ENCODE measurements at regions not wholly inside any gene's neighbourhood (a gene's known extent, or its start where the extent isn't known, plus 50 kb on each side); places are given as distances from the start of the nearest gene placed in this dataset.

GRCh38 chr5:42960506-42960905, 79.6 kb downstream of the ANXA2R start:
- Histone ChIP-seq H3K4me2 (no peak overlapping the region), H3K9me2 (ENCODE audit: insufficient read depth) (no peaks in the 10 kb centered on the region), H3K27ac (ENCODE audit: low read depth) (no peak overlapping the region), H3K4me3 (no peak overlapping the region), H3F3A (replicated peaks; ENCODE audit: low read depth) (no peaks in the 10 kb centered on the region), H2AFZ (no peak overlapping the region), H3K27me3 (ENCODE audit: insufficient read depth) (no peaks in the 10 kb centered on the region), H3K79me2 (replicated peaks; ENCODE audit: insufficient read depth) (no peaks in the 10 kb centered on the region), H4K20me1 (replicated peaks; ENCODE audit: insufficient read depth) (no peaks in the 10 kb centered on the region), H3K36me3 (ENCODE audit: insufficient read depth) (no peaks in the 10 kb centered on the region), H3K4me1 (ENCODE audit: insufficient read depth) (no peaks in the 10 kb centered on the region)
- no peaks in the 10 kb centered on the region for H3K9me3 Mint-ChIP-seq
- peaks cover 2% of the 10 kb centered on the region for H3K27me3 Mint-ChIP-seq (ENCODE audit: insufficient read depth, low read depth, poor library complexity)
- DNase-seq (ENCODE audit: low spot score) (no peak), ATAC-seq (no peak)
- H3K4me3 Mint-ChIP-seq = no peak overlapping the region
- no peaks in the 10 kb centered on the region for H3K4me1 Mint-ChIP-seq
- H3K36me3 Mint-ChIP-seq (ENCODE audit: low read depth) = no peaks in the 10 kb centered on the region
- no peak for TF ChIP-seq POLR2AphosphoS5 (IDR thresholded peaks at IDR 0.05; ENCODE audit: low read depth)
- TF ChIP-seq EZH2phosphoT487 (IDR thresholded peaks at IDR 0.05; ENCODE audit: unreplicated experiment) = no peak
- no peak for TF ChIP-seq ZNF114 (CRISPR knock-in tag; IDR thresholded peaks at IDR 0.05)
- no peak for TF ChIP-seq ZNF331 (CRISPR knock-in tag; IDR thresholded peaks at IDR 0.05; ENCODE audit: low read depth)
- TF ChIP-seq STAT1 (IDR thresholded peaks at IDR 0.05; ENCODE audit: unreplicated experiment) = no peak
- TF ChIP-seq EZH2 (IDR thresholded peaks at IDR 0.05; ENCODE audit: low read depth, unreplicated experiment) = no peak
- TF ChIP-seq JUNB (IDR thresholded peaks at IDR 0.05; ENCODE audit: unreplicated experiment) = no peak
- TF ChIP-seq, protein P1, sequence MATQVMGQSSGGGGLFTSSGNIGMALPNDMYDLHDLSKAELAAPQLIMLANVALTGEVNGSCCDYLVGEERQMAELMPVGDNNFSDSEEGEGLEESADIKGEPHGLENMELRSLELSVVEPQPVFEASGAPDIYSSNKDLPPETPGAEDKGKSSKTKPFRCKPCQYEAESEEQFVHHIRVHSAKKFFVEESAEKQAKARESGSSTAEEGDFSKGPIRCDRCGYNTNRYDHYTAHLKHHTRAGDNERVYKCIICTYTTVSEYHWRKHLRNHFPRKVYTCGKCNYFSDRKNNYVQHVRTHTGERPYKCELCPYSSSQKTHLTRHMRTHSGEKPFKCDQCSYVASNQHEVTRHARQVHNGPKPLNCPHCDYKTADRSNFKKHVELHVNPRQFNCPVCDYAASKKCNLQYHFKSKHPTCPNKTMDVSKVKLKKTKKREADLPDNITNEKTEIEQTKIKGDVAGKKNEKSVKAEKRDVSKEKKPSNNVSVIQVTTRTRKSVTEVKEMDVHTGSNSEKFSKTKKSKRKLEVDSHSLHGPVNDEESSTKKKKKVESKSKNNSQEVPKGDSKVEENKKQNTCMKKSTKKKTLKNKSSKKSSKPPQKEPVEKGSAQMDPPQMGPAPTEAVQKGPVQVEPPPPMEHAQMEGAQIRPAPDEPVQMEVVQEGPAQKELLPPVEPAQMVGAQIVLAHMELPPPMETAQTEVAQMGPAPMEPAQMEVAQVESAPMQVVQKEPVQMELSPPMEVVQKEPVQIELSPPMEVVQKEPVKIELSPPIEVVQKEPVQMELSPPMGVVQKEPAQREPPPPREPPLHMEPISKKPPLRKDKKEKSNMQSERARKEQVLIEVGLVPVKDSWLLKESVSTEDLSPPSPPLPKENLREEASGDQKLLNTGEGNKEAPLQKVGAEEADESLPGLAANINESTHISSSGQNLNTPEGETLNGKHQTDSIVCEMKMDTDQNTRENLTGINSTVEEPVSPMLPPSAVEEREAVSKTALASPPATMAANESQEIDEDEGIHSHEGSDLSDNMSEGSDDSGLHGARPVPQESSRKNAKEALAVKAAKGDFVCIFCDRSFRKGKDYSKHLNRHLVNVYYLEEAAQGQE (IDR thresholded peaks at IDR 0.05; ENCODE audit: unreplicated experiment) = no peak
- TF ChIP-seq, protein P2, sequence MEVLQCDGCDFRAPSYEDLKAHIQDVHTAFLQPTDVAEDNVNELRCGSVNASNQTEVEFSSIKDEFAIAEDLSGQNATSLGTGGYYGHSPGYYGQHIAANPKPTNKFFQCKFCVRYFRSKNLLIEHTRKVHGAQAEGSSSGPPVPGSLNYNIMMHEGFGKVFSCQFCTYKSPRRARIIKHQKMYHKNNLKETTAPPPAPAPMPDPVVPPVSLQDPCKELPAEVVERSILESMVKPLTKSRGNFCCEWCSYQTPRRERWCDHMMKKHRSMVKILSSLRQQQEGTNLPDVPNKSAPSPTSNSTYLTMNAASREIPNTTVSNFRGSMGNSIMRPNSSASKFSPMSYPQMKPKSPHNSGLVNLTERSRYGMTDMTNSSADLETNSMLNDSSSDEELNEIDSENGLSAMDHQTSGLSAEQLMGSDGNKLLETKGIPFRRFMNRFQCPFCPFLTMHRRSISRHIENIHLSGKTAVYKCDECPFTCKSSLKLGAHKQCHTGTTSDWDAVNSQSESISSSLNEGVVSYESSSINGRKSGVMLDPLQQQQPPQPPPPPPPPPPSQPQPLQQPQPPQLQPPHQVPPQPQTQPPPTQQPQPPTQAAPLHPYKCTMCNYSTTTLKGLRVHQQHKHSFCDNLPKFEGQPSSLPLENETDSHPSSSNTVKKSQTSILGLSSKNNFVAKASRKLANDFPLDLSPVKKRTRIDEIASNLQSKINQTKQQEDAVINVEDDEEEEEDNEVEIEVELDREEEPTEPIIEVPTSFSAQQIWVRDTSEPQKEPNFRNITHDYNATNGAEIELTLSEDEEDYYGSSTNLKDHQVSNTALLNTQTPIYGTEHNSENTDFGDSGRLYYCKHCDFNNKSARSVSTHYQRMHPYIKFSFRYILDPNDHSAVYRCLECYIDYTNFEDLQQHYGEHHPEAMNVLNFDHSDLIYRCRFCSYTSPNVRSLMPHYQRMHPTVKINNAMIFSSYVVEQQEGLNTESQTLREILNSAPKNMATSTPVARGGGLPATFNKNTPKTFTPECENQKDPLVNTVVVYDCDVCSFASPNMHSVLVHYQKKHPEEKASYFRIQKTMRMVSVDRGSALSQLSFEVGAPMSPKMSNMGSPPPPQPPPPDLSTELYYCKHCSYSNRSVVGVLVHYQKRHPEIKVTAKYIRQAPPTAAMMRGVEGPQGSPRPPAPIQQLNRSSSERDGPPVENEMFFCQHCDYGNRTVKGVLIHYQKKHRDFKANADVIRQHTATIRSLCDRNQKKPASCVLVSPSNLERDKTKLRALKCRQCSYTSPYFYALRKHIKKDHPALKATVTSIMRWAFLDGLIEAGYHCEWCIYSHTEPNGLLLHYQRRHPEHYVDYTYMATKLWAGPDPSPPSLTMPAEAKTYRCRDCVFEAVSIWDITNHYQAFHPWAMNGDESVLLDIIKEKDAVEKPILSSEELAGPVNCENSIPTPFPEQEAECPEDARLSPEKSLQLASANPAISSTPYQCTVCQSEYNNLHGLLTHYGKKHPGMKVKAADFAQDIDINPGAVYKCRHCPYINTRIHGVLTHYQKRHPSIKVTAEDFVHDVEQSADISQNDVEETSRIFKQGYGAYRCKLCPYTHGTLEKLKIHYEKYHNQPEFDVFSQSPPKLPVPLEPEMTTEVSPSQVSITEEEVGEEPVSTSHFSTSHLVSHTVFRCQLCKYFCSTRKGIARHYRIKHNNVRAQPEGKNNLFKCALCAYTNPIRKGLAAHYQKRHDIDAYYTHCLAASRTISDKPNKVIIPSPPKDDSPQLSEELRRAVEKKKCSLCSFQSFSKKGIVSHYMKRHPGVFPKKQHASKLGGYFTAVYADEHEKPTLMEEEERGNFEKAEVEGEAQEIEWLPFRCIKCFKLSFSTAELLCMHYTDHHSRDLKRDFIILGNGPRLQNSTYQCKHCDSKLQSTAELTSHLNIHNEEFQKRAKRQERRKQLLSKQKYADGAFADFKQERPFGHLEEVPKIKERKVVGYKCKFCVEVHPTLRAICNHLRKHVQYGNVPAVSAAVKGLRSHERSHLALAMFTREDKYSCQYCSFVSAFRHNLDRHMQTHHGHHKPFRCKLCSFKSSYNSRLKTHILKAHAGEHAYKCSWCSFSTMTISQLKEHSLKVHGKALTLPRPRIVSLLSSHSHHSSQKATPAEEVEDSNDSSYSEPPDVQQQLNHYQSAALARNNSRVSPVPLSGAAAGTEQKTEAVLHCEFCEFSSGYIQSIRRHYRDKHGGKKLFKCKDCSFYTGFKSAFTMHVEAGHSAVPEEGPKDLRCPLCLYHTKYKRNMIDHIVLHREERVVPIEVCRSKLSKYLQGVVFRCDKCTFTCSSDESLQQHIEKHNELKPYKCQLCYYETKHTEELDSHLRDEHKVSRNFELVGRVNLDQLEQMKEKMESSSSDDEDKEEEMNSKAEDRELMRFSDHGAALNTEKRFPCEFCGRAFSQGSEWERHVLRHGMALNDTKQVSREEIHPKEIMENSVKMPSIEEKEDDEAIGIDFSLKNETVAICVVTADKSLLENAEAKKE (CRISPR knock-in tag; IDR thresholded peaks at IDR 0.05) = no peak
- no peak for TF ChIP-seq CTCF (conservative IDR thresholded peaks at IDR 0.05; ENCODE audit: low read depth in 2 of 2)
- no peak for TF ChIP-seq NANOG (IDR thresholded peaks at IDR 0.05; ENCODE audit: borderline replicate concordance)
- TF ChIP-seq, protein P3, sequence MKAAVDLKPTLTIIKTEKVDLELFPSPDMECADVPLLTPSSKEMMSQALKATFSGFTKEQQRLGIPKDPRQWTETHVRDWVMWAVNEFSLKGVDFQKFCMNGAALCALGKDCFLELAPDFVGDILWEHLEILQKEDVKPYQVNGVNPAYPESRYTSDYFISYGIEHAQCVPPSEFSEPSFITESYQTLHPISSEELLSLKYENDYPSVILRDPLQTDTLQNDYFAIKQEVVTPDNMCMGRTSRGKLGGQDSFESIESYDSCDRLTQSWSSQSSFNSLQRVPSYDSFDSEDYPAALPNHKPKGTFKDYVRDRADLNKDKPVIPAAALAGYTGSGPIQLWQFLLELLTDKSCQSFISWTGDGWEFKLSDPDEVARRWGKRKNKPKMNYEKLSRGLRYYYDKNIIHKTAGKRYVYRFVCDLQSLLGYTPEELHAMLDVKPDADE (IDR thresholded peaks at IDR 0.05) = no peak
- TF ChIP-seq CREB1 (CRISPR knock-in tag; IDR thresholded peaks at IDR 0.05; ENCODE audit: low read depth) = no peak
- H3K27ac Mint-ChIP-seq = no peak overlapping the region

All from GM23338 (cell line).